ENCODE measurements at regions not wholly inside any gene's neighbourhood (a gene's known extent, or its start where the extent isn't known, plus 50 kb on each side); places are given as distances from the start of the nearest gene placed in this dataset.

DNA sequence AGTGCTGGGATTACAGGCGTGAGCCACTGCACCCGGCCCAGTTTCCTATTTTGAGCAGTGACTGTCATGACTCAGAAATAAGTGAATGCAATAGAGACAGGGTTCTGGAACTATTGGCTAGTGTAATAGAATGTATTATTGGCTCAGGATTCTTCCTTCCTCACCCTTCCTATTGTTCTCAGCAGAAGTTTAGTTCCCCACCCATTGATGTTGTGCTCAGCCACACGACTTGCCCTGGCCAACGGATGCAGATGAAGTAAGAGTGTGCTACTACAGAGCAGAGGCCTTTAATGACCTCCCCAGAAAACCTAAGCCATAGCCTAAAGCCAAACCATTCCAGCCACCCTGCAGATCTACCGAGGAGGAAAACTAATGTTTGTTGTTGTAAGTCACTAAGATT, 287.9 kb downstream of the AGTPBP1 start:
- TF ChIP-seq, protein P1, sequence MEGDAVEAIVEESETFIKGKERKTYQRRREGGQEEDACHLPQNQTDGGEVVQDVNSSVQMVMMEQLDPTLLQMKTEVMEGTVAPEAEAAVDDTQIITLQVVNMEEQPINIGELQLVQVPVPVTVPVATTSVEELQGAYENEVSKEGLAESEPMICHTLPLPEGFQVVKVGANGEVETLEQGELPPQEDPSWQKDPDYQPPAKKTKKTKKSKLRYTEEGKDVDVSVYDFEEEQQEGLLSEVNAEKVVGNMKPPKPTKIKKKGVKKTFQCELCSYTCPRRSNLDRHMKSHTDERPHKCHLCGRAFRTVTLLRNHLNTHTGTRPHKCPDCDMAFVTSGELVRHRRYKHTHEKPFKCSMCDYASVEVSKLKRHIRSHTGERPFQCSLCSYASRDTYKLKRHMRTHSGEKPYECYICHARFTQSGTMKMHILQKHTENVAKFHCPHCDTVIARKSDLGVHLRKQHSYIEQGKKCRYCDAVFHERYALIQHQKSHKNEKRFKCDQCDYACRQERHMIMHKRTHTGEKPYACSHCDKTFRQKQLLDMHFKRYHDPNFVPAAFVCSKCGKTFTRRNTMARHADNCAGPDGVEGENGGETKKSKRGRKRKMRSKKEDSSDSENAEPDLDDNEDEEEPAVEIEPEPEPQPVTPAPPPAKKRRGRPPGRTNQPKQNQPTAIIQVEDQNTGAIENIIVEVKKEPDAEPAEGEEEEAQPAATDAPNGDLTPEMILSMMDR (IDR thresholded peaks at IDR 0.05; ENCODE audit: borderline replicate concordance, extremely low read depth, low read length, poor library complexity, severe bottlenecking): no peak
- TF ChIP-seq EZH2 (IDR thresholded peaks at IDR 0.05; ENCODE audit: borderline replicate concordance, low read depth, low read length, severe bottlenecking): no peak

All from DND-41 (cell line).